AG09309 (cell line): ENCODE measurements at regions not wholly inside any gene's neighbourhood (a gene's known extent, or its start where the extent isn't known, plus 50 kb on each side); places are given as distances from the start of the nearest gene placed in this dataset.

Experiments used
- DNase-seq: peaks from one replicate; pipeline ENCODE4 v3.0.0-alpha.2; 2010; ENCODE audit warnings: low read depth
- H3K4me3 ChIP-seq: 2 replicates; pipeline ENCODE4 v1.5.1; 2011; ENCODE audit warnings: mild to moderate bottlenecking, low read depth, low read length, moderate library complexity; ENCODE audit not compliant: control insufficient read depth
- CTCF ChIP-seq: IDR thresholded peaks from 2 replicates; pipeline ENCODE4 v1.5.1; 2011; ENCODE audit warnings: mild to moderate bottlenecking, low read depth, low read length, inconsistent platforms; ENCODE audit not compliant: insufficient read depth, control insufficient read depth; ENCODE audit errors: missing control alignments

- DNase-seq, result peak; percentile 46
- peak; percentile 88 for TF ChIP-seq CTCF
- no peak overlapping the region for H3K4me3 ChIP-seq
Measured at GRCh38 chr4:30380404-30380998, 339.7 kb upstream of the PCDH7 start.

GRCh38 chr4:30385650-30386049, 334.5 kb upstream of the PCDH7 start:
- no peak for DNase-seq
- H3K4me3 ChIP-seq, result no peak overlapping the region
- TF ChIP-seq CTCF, result no peak

GRCh38 chr4:30386266-30386895, 333.8 kb upstream of the PCDH7 start:
- no peak for TF ChIP-seq CTCF
- H3K4me3 ChIP-seq, result no peak overlapping the region
- no peak for DNase-seq

GRCh38 chr4:30395902-30396301, 324.3 kb upstream of the PCDH7 start:
- DNase-seq, result no peak
- TF ChIP-seq CTCF, result no peak

GRCh38 chr4:30396772-30397475, 323.2 kb upstream of the PCDH7 start:
- no peak overlapping the region for H3K4me3 ChIP-seq
- TF ChIP-seq CTCF, result no peak
- DNase-seq, result no peak

More at GRCh38 chr4:30395902-30396301, 324.3 kb upstream of the PCDH7 start:
- H3K4me3 ChIP-seq, result no peak overlapping the region

- DNase-seq, result no peak
Measured at GRCh38 chr4:30399476-30399875, 320.7 kb upstream of the PCDH7 start.

More at GRCh38 chr4:30399476-30399875, 320.7 kb upstream of the PCDH7 start:
- TF ChIP-seq CTCF, result no peak
- H3K4me3 ChIP-seq, result no peak overlapping the region
